ENCODE measurements at regions not wholly inside any gene's neighbourhood (a gene's known extent, or its start where the extent isn't known, plus 50 kb on each side); places are given as distances from the start of the nearest gene placed in this dataset.

DNA sequence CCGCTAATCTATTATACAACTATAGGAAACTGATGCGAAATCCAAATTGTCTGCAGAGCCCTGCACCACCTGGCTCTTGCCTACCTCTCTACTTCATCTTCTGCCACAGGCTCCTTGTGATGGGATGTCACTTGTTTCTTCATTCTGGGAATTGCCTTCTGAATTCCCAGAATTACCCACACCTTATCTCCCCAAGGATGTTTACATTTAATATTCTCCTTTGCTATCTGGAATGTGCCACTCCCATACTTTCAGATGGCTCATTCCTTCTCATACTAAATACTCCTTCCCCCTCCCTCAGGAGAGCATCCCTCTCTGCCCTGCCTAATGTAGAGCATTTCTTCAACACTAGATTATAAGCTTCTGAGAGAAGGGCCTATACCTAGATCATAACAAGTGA, 573.1 kb downstream of the GALC start:
- Histone ChIP-seq H3K4me3 (no peak overlapping the region), H2AFZ (no peak overlapping the region), H3K79me2 (replicated peaks; ENCODE audit: insufficient read depth) (no peaks in the 10 kb centered on the region), H3K9me2 (ENCODE audit: insufficient read depth) (no peaks in the 10 kb centered on the region), H3K27ac (ENCODE audit: low read depth) (no peak overlapping the region), H4K20me1 (replicated peaks; ENCODE audit: insufficient read depth) (no peaks in the 10 kb centered on the region), H3F3A (replicated peaks; ENCODE audit: low read depth) (no peaks in the 10 kb centered on the region), H3K27me3 (ENCODE audit: insufficient read depth) (no peaks in the 10 kb centered on the region), H3K36me3 (ENCODE audit: insufficient read depth) (peaks cover 8% of the 10 kb centered on the region), H3K4me2 (no peak overlapping the region), H3K4me1 (ENCODE audit: insufficient read depth) (no peaks in the 10 kb centered on the region)
- peaks cover 42% of the 10 kb centered on the region for H3K36me3 Mint-ChIP-seq (ENCODE audit: low read depth)
- TF ChIP-seq ETS1 (IDR thresholded peaks at IDR 0.05) (no peak), EZH2 (IDR thresholded peaks at IDR 0.05; ENCODE audit: low read depth, unreplicated experiment) (no peak), POLR2AphosphoS5 (IDR thresholded peaks at IDR 0.05; ENCODE audit: low read depth) (no peak), STAT1 (IDR thresholded peaks at IDR 0.05; ENCODE audit: unreplicated experiment) (no peak), ZNF114 (CRISPR knock-in tag; IDR thresholded peaks at IDR 0.05) (no peak)
- TF ChIP-seq, protein P1, sequence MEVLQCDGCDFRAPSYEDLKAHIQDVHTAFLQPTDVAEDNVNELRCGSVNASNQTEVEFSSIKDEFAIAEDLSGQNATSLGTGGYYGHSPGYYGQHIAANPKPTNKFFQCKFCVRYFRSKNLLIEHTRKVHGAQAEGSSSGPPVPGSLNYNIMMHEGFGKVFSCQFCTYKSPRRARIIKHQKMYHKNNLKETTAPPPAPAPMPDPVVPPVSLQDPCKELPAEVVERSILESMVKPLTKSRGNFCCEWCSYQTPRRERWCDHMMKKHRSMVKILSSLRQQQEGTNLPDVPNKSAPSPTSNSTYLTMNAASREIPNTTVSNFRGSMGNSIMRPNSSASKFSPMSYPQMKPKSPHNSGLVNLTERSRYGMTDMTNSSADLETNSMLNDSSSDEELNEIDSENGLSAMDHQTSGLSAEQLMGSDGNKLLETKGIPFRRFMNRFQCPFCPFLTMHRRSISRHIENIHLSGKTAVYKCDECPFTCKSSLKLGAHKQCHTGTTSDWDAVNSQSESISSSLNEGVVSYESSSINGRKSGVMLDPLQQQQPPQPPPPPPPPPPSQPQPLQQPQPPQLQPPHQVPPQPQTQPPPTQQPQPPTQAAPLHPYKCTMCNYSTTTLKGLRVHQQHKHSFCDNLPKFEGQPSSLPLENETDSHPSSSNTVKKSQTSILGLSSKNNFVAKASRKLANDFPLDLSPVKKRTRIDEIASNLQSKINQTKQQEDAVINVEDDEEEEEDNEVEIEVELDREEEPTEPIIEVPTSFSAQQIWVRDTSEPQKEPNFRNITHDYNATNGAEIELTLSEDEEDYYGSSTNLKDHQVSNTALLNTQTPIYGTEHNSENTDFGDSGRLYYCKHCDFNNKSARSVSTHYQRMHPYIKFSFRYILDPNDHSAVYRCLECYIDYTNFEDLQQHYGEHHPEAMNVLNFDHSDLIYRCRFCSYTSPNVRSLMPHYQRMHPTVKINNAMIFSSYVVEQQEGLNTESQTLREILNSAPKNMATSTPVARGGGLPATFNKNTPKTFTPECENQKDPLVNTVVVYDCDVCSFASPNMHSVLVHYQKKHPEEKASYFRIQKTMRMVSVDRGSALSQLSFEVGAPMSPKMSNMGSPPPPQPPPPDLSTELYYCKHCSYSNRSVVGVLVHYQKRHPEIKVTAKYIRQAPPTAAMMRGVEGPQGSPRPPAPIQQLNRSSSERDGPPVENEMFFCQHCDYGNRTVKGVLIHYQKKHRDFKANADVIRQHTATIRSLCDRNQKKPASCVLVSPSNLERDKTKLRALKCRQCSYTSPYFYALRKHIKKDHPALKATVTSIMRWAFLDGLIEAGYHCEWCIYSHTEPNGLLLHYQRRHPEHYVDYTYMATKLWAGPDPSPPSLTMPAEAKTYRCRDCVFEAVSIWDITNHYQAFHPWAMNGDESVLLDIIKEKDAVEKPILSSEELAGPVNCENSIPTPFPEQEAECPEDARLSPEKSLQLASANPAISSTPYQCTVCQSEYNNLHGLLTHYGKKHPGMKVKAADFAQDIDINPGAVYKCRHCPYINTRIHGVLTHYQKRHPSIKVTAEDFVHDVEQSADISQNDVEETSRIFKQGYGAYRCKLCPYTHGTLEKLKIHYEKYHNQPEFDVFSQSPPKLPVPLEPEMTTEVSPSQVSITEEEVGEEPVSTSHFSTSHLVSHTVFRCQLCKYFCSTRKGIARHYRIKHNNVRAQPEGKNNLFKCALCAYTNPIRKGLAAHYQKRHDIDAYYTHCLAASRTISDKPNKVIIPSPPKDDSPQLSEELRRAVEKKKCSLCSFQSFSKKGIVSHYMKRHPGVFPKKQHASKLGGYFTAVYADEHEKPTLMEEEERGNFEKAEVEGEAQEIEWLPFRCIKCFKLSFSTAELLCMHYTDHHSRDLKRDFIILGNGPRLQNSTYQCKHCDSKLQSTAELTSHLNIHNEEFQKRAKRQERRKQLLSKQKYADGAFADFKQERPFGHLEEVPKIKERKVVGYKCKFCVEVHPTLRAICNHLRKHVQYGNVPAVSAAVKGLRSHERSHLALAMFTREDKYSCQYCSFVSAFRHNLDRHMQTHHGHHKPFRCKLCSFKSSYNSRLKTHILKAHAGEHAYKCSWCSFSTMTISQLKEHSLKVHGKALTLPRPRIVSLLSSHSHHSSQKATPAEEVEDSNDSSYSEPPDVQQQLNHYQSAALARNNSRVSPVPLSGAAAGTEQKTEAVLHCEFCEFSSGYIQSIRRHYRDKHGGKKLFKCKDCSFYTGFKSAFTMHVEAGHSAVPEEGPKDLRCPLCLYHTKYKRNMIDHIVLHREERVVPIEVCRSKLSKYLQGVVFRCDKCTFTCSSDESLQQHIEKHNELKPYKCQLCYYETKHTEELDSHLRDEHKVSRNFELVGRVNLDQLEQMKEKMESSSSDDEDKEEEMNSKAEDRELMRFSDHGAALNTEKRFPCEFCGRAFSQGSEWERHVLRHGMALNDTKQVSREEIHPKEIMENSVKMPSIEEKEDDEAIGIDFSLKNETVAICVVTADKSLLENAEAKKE (CRISPR knock-in tag; IDR thresholded peaks at IDR 0.05), result no peak
- no peaks in the 10 kb centered on the region for H3K4me1 Mint-ChIP-seq
- no peak overlapping the region for H3K27ac Mint-ChIP-seq
- H3K4me3 Mint-ChIP-seq, result no peak overlapping the region
- no peaks in the 10 kb centered on the region for H3K27me3 Mint-ChIP-seq (ENCODE audit: insufficient read depth, low read depth, poor library complexity)
- no peak for DNase-seq (ENCODE audit: low spot score)
- peaks cover 71% of the 10 kb centered on the region for H3K9me3 Mint-ChIP-seq
- no peak for ATAC-seq

Measured in GM23338 (cell line).